BLaER1 treated with 17β-estradiol and CSF1 and Interleukin-3, amounts not matched to agents 10 nM and 100 nM (cell line): ENCODE measurements at regions not wholly inside any gene's neighbourhood (a gene's known extent, or its start where the extent isn't known, plus 50 kb on each side); places are given as distances from the start of the nearest gene placed in this dataset.
"Not testable (repeated sequence)": the region's sequence is repeated elsewhere in the genome, so short reads cannot be mapped to it uniquely, and the experiment has no call there.

Experiments
- H3K27ac ChIP-seq, 11 experiments: shearing (Covaris generic); formaldehyde crosslinking; 2 replicates each; pipeline ENCODE4 v1.8.1; 2022
- H3K27me3 ChIP-seq, 11 experiments: shearing (Covaris generic); formaldehyde crosslinking; 2 replicates each; pipeline ENCODE4 v1.8.1; 2022
- H3K36me3 ChIP-seq, 11 experiments: shearing (Covaris generic); formaldehyde crosslinking; 2 replicates each; pipeline ENCODE4 v1.8.1; 2022
- H3K4me1 ChIP-seq, 10 experiments: shearing (Covaris generic); formaldehyde crosslinking; 2 replicates each; pipeline ENCODE4 v1.8.1; 2022
- H3K4me2 ChIP-seq, 11 experiments: shearing (Covaris generic); formaldehyde crosslinking; 2 replicates each; pipeline ENCODE4 v1.8.1; 2022
- H3K4me3 ChIP-seq, 10 experiments: shearing (Covaris generic); formaldehyde crosslinking; 2 replicates each; pipeline ENCODE4 v1.8.1; 2022
- H3K9ac ChIP-seq, 11 experiments: shearing (Covaris generic); formaldehyde crosslinking; 2 replicates each; pipeline ENCODE4 v1.8.1; 2022
- H3K9me3 ChIP-seq, 11 experiments: shearing (Covaris generic); formaldehyde crosslinking; replicated peaks in 1 of 11; 2 replicates each; pipeline ENCODE4 v1.8.1; 2022
- H4K20me1 ChIP-seq, 11 experiments: shearing (Covaris generic); formaldehyde crosslinking; 2 replicates each; pipeline ENCODE4 v1.8.1; 2022
- Cebpa-rat ChIP-seq, 11 experiments: shearing (Covaris generic); IDR thresholded peaks; 2 replicates each; pipeline ENCODE4 v1.8.1; 2022

DNA sequence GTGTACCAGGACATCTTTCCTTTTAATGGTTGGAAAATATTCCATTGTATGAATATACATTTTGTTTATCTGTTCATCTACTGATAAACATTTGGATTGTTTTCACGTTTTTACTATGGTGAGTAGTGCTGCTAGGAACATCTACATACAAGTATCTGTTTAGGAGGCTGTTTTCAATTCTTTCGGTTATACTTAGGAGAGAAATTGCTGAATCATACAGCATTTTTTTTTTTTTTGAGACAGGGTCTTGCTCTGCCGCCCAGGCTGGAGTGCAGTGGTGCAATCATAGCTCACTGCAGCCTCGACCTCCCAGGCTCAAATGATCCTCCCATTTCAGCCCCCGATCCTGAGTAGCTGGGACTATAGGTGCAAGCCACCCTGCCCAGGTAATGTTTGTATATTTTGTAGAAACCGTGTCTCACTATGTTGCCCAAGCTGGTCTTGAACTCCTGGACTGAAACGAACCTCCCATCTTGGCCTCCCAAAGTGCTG is 122.9 kb downstream of the CRLF3 start:
- Histone ChIP-seq H3K4me3 (no peak overlapping the region), H4K20me1 (0 out of 22 replicates have a peak, but pooled peaks cover 0 to 7% (median 0%) of the 10 kb centered on the region in 11 experiments), H3K9me3 (no peaks in the 10 kb centered on the region), H3K9ac (no peak overlapping the region), H3K4me2 (peak overlapping the region in 3 of 11 experiments; percentile 28 to 54 (median 41); a peak in 5 of 22 replicates), H3K27me3 (peaks cover 9 to 16% (median 12%) of the 10 kb centered on the region in 11 experiments), H3K36me3 (no peaks in the 10 kb centered on the region), H3K27ac (no peak overlapping the region), H3K4me1 (peaks cover 14 to 32% (median 23%) of the 10 kb centered on the region in 10 experiments)
- no peak for TF ChIP-seq Cebpa-rat (IDR thresholded peaks at IDR 0.05)

DNA sequence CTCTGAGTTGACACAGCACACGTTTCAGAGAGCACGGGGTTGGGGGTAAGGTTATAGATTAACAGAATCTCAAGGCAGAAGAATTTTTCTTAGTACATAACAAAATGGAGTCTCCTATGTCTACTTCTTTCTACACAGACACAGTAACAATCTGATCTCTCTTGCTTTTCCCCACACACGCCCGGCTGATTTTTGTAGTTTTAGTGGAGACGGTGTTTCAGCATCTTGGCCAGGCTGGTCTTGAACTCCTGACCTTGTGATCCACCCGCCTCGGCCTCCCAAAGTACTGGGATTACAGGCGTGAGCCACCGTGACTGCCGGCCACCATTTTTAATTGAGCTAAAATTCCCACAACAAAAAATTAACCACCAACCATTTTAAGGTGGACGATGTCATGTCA is 123.7 kb downstream of the CRLF3 start:
- not testable (repeated sequence) for H3K4me2 ChIP-seq, H3K9ac ChIP-seq, H3K4me3 ChIP-seq, H4K20me1 ChIP-seq, H3K36me3 ChIP-seq, H3K9me3 ChIP-seq, H3K27ac ChIP-seq
- H3K27me3 ChIP-seq: peaks cover 7 to 11% (median 7%) of the 10 kb centered on the region in 11 experiments
- peaks cover 7 to 26% (median 16%) of the 10 kb centered on the region in 10 experiments for H3K4me1 ChIP-seq

DNA sequence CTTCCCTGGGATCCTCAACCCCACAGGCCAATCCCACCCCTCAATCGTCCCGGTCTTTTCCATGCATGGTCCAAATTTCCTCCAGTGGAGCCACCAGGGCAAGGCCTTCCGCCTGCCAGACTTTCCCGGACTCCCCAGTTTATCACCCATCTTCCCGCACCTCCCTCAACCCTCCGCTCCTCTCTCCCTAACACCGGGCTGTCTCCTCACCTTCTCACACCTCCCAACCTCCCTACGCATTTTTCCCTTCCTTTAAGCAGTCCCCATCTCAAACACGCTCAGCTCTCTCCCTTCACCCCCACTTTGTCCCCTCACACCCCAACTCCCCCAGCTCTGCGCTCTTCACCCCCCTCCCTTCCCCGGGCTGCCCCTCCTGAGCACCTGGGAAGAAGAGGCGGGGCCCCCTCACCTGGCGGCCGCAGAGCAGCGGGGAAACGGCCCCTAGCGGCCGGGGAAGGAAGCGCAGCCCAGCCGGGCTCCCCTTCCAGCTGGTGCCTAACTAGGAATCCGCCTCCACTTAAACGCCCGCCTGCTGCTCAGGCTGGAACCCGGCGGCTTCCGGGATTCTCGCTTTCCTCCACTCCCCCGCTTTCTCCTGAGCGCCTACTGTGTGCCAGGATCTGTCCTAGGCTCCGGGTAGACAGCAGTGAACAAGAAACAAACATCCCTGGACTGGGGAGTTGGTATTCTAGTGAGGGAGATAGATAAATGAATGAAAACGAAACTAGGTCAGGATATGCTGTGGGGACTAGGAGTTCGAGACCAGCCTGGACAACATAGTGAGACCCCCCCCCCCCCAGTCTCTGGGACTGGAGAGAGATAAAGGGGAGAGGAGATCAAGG is 126.7 kb downstream of the CRLF3 start:
- not testable (repeated sequence) for H3K27me3 ChIP-seq, H3K36me3 ChIP-seq, H3K9me3 ChIP-seq, H4K20me1 ChIP-seq
- Histone ChIP-seq H3K4me3 (peak overlapping the region in 9 of 10 experiments; percentile 38 to 63 (median 49); a peak in 17 of 20 replicates), H3K4me1 (peaks cover 3 to 28% (median 11%) of the 10 kb centered on the region in 10 experiments; a peak in 14 of 20 replicates), H3K27ac (0 out of 22 replicates have a peak overlapping the region, but pooled peaks of 1 of the 11 experiments have one; percentile 29), H3K9ac (peak overlapping the region in 9 of 11 experiments; percentile 24 to 55 (median 51); a peak in 10 of 22 replicates), H3K4me2 (peak overlapping the region; percentile 33 to 77 (median 58); a peak in 21 of 22 replicates)

DNA sequence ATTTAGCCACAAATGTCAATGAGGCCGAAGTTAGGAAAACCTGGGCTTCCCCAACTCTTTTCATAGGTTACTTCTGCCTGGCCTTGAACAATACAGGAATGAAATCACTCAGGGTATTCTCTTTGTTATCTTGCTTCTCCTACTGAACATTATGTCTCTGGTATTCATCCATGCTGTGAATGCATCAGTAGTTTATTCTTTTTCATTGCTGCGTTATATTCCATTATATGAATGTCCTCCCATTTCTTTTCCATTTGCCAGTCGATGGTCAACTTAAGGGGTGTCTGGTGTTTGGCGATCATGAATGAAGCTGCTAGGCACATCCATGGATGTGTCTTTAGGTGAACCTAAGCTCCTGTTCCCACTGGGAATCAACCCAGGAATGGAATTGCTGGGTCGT is 128.3 kb downstream of the CRLF3 start:
- no peaks in the 10 kb centered on the region for H3K36me3 ChIP-seq
- H3K4me1 ChIP-seq: peaks cover 3 to 21% (median 9%) of the 10 kb centered on the region in 10 experiments; a peak in 13 of 20 replicates
- H3K9me3 ChIP-seq: no peaks in the 10 kb centered on the region
- no peak overlapping the region for H3K9ac ChIP-seq
- TF ChIP-seq Cebpa-rat (IDR thresholded peaks at IDR 0.05): no peak
- no peaks in the 10 kb centered on the region for H3K27me3 ChIP-seq
- no peaks in the 10 kb centered on the region for H4K20me1 ChIP-seq
- H3K27ac ChIP-seq: no peak overlapping the region
- no peak overlapping the region for H3K4me2 ChIP-seq
- no peak overlapping the region for H3K4me3 ChIP-seq

DNA sequence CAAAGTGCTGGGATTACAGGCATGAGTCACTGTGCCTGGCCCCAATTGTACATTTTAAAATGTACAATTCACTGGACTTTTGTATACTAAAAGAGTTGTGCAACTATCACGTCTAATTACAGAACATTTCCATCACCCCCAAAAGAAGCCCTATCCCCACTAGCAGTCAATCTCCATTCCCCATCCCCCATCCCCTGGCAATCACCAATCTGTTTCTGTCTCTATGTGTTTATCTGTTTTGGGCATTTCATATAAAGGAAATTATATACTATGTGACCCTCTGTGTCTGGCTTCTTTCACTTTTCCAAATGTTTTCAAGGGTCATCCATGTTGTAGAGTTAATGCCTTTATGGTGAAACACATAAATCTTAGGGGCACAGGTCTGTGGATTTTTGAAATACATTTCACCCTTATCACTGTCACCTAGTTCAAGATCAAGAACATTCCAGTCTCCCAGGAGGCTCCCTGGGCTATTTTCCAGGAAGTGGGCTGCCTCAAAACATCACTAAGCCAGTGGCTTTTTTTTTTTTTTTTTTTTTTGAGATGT is 129.2 kb downstream of the CRLF3 start:
- H3K36me3 ChIP-seq, H3K9me3 ChIP-seq, H3K9ac ChIP-seq, H3K4me2 ChIP-seq, H3K27me3 ChIP-seq, H4K20me1 ChIP-seq, H3K27ac ChIP-seq, H3K4me3 ChIP-seq: not testable (repeated sequence)
- H3K4me1 ChIP-seq: peaks cover 3 to 20% (median 8%) of the 10 kb centered on the region in 10 experiments; a peak in 12 of 20 replicates

DNA sequence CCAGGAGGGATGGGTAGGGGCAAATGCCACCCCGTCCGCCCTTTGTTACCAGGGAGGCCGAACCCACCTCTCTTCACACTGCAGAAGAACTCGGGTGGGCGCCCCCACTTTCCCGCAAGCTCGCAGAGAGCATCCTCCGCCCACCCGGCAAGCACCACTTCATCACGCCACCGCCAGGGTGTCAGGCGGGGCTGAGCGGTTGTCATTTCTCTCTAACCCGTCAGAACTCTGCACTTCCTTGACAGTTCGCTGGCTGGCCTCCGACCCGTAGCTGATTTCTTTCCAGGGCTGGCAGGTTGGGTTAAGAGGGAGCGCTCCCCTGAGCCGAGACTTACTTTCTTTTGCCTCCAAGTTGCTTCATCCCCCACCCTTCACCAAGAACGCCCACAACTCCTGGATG is 130.7 kb downstream of the CRLF3 start:
- H3K36me3 ChIP-seq, H3K9me3 ChIP-seq, H3K27me3 ChIP-seq, H4K20me1 ChIP-seq, H3K27ac ChIP-seq: not testable (repeated sequence)
- Histone ChIP-seq H3K4me2 (peak overlapping the region; percentile 41 to 80 (median 57)), H3K9ac (peak overlapping the region in 1 of 11 experiments; percentile 30; a peak in 1 of 22 replicates), H3K4me1 (peaks cover 3 to 15% (median 10%) of the 10 kb centered on the region in 10 experiments; a peak in 12 of 20 replicates), H3K4me3 (peak overlapping the region in 3 of 10 experiments; percentile 5 to 51 (median 21); a peak in 4 of 20 replicates)

DNA sequence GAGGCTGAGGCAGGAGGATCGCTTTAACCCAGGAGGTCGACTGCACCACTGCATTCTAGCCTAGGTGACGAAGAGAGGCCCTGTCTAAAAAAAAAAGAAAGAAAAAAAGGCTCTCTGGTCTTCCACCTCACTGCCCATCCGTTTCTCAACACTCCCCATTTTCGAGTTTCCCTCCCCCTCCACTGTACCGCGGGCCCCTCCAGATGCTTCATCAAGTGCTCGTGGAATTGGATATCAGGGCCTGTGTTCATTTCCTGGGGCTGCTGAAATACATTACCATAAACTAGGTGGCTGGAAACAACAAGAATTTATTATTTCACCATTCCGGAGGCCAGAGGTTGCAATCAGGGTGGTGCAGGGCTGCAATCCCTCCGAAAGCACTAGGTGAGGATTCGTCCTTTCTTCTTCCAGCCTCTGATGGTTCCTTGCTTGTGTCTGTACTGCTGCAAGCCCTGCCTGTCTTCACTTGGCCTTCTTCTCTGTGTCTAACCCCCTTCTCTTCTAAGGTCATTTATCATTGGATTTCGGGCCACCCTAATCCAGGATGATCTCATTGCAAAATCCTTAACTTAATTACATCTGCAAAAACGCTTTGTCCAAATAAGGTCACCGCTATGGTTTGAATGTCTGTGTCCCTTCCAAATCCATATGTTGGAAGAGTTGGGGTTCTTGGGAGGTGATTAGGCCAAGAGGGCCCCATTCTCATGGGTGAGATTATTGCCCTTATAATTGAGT is 135.1 kb downstream of the CRLF3 start:
- not testable (repeated sequence) for H3K27ac ChIP-seq, H3K4me3 ChIP-seq, H3K36me3 ChIP-seq, H3K4me2 ChIP-seq, H4K20me1 ChIP-seq, H3K9ac ChIP-seq, H3K9me3 ChIP-seq, H3K4me1 ChIP-seq, H3K27me3 ChIP-seq

DNA sequence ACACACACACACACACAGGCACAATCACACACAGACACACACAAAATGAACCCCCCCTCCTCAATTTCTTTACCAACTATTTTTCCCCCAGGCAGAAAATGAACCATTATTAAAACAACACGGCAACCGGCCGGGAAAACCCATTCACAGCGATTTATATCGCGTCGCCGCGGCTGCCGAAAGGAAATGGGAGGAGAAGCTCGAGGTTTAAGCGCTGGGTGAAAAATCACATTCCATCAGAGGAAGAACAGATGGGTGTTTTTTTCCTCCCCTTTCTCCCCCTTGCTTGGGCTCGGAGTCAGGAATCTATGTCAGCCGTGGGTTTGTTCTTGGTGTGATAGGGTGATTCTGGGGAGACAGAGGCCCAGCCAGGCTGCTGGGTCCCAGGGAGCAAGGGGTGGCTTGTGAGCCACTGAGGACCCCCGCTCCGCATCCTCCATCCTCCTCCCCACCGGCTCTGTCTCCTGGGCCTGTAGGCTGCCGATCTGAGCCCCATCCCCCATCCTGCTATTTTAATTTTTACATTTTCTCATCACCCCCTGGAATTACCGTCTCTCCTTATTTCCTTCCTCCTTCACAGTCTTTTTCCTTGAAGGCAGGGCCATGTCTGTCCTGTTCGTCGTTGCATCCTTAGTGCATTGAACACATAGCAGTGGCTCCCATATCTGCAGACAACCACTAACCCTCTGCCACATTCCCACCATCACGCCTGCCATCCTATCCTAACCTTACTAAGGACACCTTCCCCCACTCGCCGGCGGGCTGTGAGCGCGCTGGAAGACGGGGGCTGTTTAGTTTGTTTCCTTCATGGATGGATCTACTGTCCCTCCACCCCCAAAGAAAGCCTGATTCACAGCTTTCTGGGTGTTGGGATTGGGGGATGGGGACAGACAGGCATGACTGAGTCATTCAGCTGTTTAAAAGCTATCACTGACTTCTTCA is 137.7 kb downstream of the CRLF3 start:
- not testable (repeated sequence) for H3K4me1 ChIP-seq, H3K27ac ChIP-seq, H3K4me2 ChIP-seq, H3K36me3 ChIP-seq, H3K27me3 ChIP-seq, H3K9me3 ChIP-seq, H3K9ac ChIP-seq, H3K4me3 ChIP-seq, H4K20me1 ChIP-seq

DNA sequence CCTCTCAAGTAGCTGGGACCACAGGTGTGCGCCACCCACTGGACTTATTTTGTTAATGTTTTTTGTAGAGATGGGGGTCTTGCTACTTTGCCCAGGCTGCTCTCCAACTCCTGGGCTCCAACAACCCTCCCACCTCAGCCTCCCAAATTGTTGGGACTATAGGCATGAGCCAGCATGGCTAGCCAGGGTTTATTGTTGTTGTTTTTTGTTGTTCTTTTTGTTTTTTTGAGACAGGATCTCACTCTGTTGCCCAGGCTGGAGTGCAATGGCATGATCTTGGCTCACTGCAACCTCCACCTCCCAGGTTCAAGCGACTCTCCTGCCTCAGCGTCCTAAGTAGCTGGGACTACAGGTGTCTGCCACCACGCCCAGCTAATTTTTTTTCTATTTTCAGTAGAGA is 142.2 kb downstream of the CRLF3 start:
- peaks cover 1 to 18% (median 7%) of the 10 kb centered on the region in 11 experiments; a peak in 18 of 22 replicates for H3K9me3 ChIP-seq
- H3K4me2 ChIP-seq, H3K36me3 ChIP-seq, H4K20me1 ChIP-seq, H3K9ac ChIP-seq, H3K4me1 ChIP-seq, H3K27me3 ChIP-seq, H3K27ac ChIP-seq, H3K4me3 ChIP-seq: not testable (repeated sequence)

DNA sequence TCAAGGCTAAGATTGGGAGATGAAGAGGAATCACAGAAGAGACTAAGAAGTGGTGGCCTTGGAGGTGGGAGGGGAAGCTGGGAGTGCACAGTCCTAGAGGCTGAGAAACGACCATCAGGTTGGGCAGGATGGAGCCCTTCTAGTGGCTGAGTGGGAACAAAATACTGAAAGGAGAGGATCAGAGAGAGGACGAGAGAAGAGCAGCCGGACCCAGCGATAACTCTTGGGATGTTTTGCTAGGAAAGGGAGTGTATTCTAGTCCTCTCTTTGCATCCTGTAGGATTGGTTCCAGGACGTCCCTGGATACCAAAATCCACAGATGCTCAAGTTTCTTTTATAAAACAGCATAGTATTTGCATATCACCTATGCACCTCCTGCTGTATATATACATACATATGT is 143.8 kb downstream of the CRLF3 start:
- H3K4me3 ChIP-seq, H3K36me3 ChIP-seq, H3K4me2 ChIP-seq, H3K27ac ChIP-seq, H4K20me1 ChIP-seq, H3K9ac ChIP-seq, H3K4me1 ChIP-seq, H3K27me3 ChIP-seq: not testable (repeated sequence)
- H3K9me3 ChIP-seq: peaks cover 12 to 28% (median 18%) of the 10 kb centered on the region in 11 experiments; a peak in 21 of 22 replicates
